Fibroblast of lung (primary cell): ENCODE measurements at regions not wholly inside any gene's neighbourhood (a gene's known extent, or its start where the extent isn't known, plus 50 kb on each side); places are given as distances from the start of the nearest gene placed in this dataset.

ENCODE experiments used
- DNase-seq, 2 donors: peaks; one replicate each; pipeline versions ENCODE4 v3.0.0 to v3.0.0-alpha.2; 2010; ENCODE audit warnings: low read depth in 2 of 2
- H2AFZ ChIP-seq: 2 replicates; pipeline ENCODE4 v1.5.1; 2012; ENCODE audit warnings: low read length, control low read depth, inconsistent platforms
- H3K27ac ChIP-seq: 2 replicates; pipeline ENCODE4 v1.5.1; 2011; ENCODE audit warnings: low read length, control low read depth; ENCODE audit not compliant: insufficient read depth
- H3K27me3 ChIP-seq: 2 replicates; pipeline ENCODE4 v1.5.1; 2011; ENCODE audit warnings: mild to moderate bottlenecking, low read length; ENCODE audit not compliant: control insufficient read depth, insufficient read depth
- H3K36me3 ChIP-seq: 2 replicates; pipeline ENCODE4 v1.5.1; 2011; ENCODE audit warnings: low read length; ENCODE audit not compliant: control insufficient read depth, insufficient read depth
- H3K4me1 ChIP-seq: 2 replicates; pipeline ENCODE4 v1.5.1; 2011; ENCODE audit warnings: low read length; ENCODE audit not compliant: control insufficient read depth, insufficient read depth; ENCODE audit errors: extremely low read depth
- H3K4me2 ChIP-seq: 2 replicates; pipeline ENCODE4 v1.5.1; 2011; ENCODE audit warnings: low read length, control low read depth; ENCODE audit not compliant: insufficient read depth; ENCODE audit errors: extremely low read depth
- H3K4me3 ChIP-seq, 4 experiments: fragments of 200-600 bp in 1 of 4; sonication (generic) in 1 of 4; replicated peaks in 1 of 4; 2 replicates each; pipeline ENCODE4 v1.5.1; 2011 to 2016; ENCODE audit warnings: low read length in 4 of 4, low read depth in 3 of 4, mild to moderate bottlenecking in 3 of 4, control low read depth in 2 of 4, inconsistent platforms in 1 of 4, mixed read lengths in 1 of 4; ENCODE audit not compliant: insufficient read depth in 1 of 4; ENCODE audit errors: control extremely low read depth in 1 of 4
- H3K79me2 ChIP-seq: 2 replicates; pipeline ENCODE4 v1.5.1; 2012; ENCODE audit warnings: mild to moderate bottlenecking, low read length, inconsistent platforms; ENCODE audit not compliant: control insufficient read depth, insufficient read depth
- H3K9ac ChIP-seq: 2 replicates; pipeline ENCODE4 v1.5.1; 2011; ENCODE audit warnings: mild to moderate bottlenecking, low read length, control low read depth; ENCODE audit not compliant: insufficient read depth
- H3K9me3 ChIP-seq: 2 replicates; pipeline ENCODE4 v1.5.1; 2012; ENCODE audit warnings: low read depth, low read length; ENCODE audit not compliant: control insufficient read depth, insufficient read depth
- H4K20me1 ChIP-seq: 2 replicates; pipeline ENCODE4 v1.5.1; 2011; ENCODE audit warnings: low read length; ENCODE audit not compliant: control insufficient read depth, insufficient read depth; ENCODE audit errors: extremely low read depth
- EZH2 ChIP-seq: IDR thresholded peaks from 2 replicates; pipeline ENCODE4 v1.5.1; 2012; ENCODE audit warnings: low read length, control low read depth, mild to moderate bottlenecking; ENCODE audit errors: missing control alignments
- TF ChIP-seq, protein P1 (sequence below), 2 donors: IDR thresholded peaks in 1 of 2; conservative IDR thresholded peaks in 1 of 2; 1 replicate in 1 of 2; 2 replicates in 1 of 2; pipeline ENCODE4 v1.5.1; 2011 to 2012; ENCODE audit warnings: low read length in 2 of 2, control low read depth in 1 of 2, inconsistent platforms in 1 of 2, low read depth in 1 of 2, mild to moderate bottlenecking in 1 of 2

- no peak overlapping the region for H3K4me2 ChIP-seq
- H3K79me2 ChIP-seq, result no peaks in the 10 kb centered on the region
- TF ChIP-seq, protein P1, sequence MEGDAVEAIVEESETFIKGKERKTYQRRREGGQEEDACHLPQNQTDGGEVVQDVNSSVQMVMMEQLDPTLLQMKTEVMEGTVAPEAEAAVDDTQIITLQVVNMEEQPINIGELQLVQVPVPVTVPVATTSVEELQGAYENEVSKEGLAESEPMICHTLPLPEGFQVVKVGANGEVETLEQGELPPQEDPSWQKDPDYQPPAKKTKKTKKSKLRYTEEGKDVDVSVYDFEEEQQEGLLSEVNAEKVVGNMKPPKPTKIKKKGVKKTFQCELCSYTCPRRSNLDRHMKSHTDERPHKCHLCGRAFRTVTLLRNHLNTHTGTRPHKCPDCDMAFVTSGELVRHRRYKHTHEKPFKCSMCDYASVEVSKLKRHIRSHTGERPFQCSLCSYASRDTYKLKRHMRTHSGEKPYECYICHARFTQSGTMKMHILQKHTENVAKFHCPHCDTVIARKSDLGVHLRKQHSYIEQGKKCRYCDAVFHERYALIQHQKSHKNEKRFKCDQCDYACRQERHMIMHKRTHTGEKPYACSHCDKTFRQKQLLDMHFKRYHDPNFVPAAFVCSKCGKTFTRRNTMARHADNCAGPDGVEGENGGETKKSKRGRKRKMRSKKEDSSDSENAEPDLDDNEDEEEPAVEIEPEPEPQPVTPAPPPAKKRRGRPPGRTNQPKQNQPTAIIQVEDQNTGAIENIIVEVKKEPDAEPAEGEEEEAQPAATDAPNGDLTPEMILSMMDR (conservative IDR thresholded peaks at IDR 0.05 in 1 of 2, IDR thresholded peaks at IDR 0.05 in 1 of 2; ENCODE audit: low read depth in 1 of 2, low read length in 2 of 2), result no peak
- TF ChIP-seq EZH2, result no peak
- H3K9me3 ChIP-seq, result no peaks in the 10 kb centered on the region
- no peak for DNase-seq
- H4K20me1 ChIP-seq, result no peaks in the 10 kb centered on the region
- no peak overlapping the region for H3K4me3 ChIP-seq
- no peaks in the 10 kb centered on the region for H3K27me3 ChIP-seq
- H3K27ac ChIP-seq, result no peak overlapping the region
- H3K9ac ChIP-seq, result no peak overlapping the region
- H3K36me3 ChIP-seq, result no peaks in the 10 kb centered on the region
- no peaks in the 10 kb centered on the region for H3K4me1 ChIP-seq
- H2AFZ ChIP-seq, result no peak overlapping the region
Measured at GRCh38 chr10:130555411-130555750, 419.2 kb downstream of the GLRX3 start.

DNA sequence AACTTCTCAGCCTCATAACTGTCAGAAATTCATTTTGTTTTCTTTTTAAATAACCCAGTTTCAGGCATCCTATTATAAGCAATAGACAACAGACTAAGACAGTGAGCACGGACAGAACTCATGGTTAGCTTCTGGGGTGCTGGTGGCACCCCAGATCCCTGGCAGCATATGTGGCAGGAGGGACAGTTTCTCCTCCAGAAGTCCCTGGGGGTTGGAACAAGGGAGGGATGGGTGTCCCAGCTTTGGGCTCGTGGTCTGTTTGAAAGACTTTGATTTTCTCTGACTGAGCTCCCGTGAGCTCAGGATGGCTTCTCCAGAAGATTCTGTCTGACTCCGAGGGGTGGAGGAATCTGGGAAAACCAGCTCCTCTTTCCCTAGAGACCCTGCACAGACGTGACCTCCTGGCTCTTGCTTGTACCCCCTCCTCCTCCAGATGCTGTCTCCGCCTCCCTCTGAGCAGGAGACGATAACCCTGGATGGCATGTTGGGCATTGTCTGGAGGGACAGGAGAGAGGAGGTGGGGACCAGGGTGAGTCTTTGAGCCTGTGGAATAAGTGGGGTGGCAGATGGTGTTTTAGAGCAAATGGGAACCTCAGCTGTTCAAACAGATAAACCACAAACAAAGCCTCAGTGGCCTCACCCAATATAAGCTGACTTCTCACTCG lies 421.1 kb downstream of the GLRX3 start:
- Histone ChIP-seq H4K20me1 (no peaks in the 10 kb centered on the region), H2AFZ (no peak overlapping the region), H3K9ac (no peak overlapping the region), H3K4me3 (no peak overlapping the region), H3K27me3 (no peaks in the 10 kb centered on the region), H3K27ac (no peak overlapping the region), H3K79me2 (no peaks in the 10 kb centered on the region), H3K36me3 (no peaks in the 10 kb centered on the region), H3K9me3 (no peaks in the 10 kb centered on the region), H3K4me1 (no peaks in the 10 kb centered on the region), H3K4me2 (no peak overlapping the region)
- DNase-seq, result no peak
- TF ChIP-seq, protein P1 (conservative IDR thresholded peaks at IDR 0.05 in 1 of 2, IDR thresholded peaks at IDR 0.05 in 1 of 2; ENCODE audit: low read depth in 1 of 2, low read length in 2 of 2), result no peak
- TF ChIP-seq EZH2, result no peak

- H2AFZ ChIP-seq, result no peak overlapping the region
- H3K4me2 ChIP-seq, result no peak overlapping the region
- TF ChIP-seq, protein P1 (conservative IDR thresholded peaks at IDR 0.05 in 1 of 2, IDR thresholded peaks at IDR 0.05 in 1 of 2; ENCODE audit: low read depth in 1 of 2, low read length in 2 of 2), result no peak
- no peak for TF ChIP-seq EZH2
- H3K9me3 ChIP-seq, result no peaks in the 10 kb centered on the region
- DNase-seq, result no peak
- no peaks in the 10 kb centered on the region for H3K36me3 ChIP-seq
- H3K79me2 ChIP-seq, result no peaks in the 10 kb centered on the region
- H3K9ac ChIP-seq, result no peak overlapping the region
- H3K27me3 ChIP-seq, result no peaks in the 10 kb centered on the region
- no peaks in the 10 kb centered on the region for H4K20me1 ChIP-seq
- no peak overlapping the region for H3K27ac ChIP-seq
- no peaks in the 10 kb centered on the region for H3K4me1 ChIP-seq
- H3K4me3 ChIP-seq, result no peak overlapping the region
Measured at GRCh38 chr10:130558746-130559546, 422.8 kb downstream of the GLRX3 start.
